Choroid plexus epithelial cell (primary cell): ENCODE measurements at regions not wholly inside any gene's neighbourhood (a gene's known extent, or its start where the extent isn't known, plus 50 kb on each side); places are given as distances from the start of the nearest gene placed in this dataset.

Experiments
- DNase-seq: peaks from one replicate; pipeline ENCODE4 v3.0.0-alpha.2; 2010; ENCODE audit warnings: low read depth
- H3K4me3 ChIP-seq: 2 replicates; pipeline ENCODE4 v1.5.1; 2011; ENCODE audit warnings: low read depth, mild to moderate bottlenecking, control low read depth, low read length, moderate library complexity
- TF ChIP-seq, protein P1 (sequence below): conservative IDR thresholded peaks from 2 replicates; pipeline ENCODE4 v1.5.1; 2011; ENCODE audit warnings: low read depth, mild to moderate bottlenecking, control low read depth, inconsistent platforms, low read length, moderate library complexity

DNA sequence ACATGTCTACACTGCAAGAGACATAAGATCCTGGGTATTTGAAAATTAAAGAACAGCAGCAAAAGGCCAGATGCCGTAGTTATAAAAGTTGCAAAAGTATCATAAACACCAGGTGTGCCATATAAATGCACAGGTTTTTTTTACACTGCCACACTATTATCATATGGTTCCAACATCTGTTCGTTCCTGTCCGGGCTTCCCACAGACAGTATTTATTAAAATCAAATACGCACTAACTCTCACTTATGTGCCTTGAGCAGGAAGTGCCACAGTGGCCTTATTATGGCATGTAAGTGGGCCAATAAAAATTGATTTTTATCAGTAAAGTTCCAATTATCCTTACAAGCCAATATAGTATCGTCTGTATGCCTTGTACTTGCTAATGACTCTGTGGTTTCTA lies 873.2 kb downstream of the RPA4 start:
- TF ChIP-seq, protein P1, sequence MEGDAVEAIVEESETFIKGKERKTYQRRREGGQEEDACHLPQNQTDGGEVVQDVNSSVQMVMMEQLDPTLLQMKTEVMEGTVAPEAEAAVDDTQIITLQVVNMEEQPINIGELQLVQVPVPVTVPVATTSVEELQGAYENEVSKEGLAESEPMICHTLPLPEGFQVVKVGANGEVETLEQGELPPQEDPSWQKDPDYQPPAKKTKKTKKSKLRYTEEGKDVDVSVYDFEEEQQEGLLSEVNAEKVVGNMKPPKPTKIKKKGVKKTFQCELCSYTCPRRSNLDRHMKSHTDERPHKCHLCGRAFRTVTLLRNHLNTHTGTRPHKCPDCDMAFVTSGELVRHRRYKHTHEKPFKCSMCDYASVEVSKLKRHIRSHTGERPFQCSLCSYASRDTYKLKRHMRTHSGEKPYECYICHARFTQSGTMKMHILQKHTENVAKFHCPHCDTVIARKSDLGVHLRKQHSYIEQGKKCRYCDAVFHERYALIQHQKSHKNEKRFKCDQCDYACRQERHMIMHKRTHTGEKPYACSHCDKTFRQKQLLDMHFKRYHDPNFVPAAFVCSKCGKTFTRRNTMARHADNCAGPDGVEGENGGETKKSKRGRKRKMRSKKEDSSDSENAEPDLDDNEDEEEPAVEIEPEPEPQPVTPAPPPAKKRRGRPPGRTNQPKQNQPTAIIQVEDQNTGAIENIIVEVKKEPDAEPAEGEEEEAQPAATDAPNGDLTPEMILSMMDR = no peak
- DNase-seq = no peak
- H3K4me3 ChIP-seq = no peak overlapping the region

DNA sequence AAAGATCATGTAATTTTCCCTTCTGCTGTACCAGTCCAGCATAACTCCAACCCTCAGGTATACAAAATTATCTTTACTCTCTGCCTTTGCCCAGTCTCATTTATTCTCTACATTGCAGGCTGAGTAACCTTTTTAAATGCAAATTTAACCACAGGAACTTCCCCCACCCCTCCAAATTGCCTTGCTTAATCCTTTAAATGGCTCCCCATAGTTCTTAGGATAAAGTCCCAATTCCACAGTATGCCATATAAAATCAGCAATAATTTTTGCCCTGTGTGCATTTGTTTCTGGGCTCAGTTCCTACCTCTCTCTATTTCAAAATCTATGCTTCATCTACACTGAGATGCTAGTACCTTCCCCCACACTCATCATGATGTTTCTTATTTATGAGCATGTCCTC lies 879.7 kb downstream of the RPA4 start:
- DNase-seq = no peak
- TF ChIP-seq, protein P1 = no peak

DNA sequence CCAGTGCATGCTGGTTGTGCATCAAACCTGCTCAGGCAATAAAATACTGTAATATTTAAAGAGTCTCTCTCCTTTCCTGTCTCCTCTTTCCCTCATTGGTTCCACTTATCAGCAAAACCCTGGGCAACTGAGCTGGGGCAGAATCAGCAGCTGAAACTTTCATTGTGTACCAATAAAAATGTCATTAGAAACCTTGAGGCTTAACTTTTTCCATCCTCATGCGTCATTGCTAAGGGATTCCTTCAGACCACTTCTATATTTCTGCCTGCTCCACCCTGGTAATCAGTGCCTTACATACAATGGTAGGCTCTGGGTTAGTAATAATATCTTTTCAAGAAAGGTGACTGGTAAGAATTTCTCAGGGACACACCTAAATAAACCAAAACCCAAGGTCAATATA lies 880.3 kb downstream of the RPA4 start:
- no peak overlapping the region for H3K4me3 ChIP-seq
- TF ChIP-seq, protein P1 = no peak
- no peak for DNase-seq

More for the DNA sequence above, 879.7 kb downstream of the RPA4 start:
- no peak overlapping the region for H3K4me3 ChIP-seq

DNA sequence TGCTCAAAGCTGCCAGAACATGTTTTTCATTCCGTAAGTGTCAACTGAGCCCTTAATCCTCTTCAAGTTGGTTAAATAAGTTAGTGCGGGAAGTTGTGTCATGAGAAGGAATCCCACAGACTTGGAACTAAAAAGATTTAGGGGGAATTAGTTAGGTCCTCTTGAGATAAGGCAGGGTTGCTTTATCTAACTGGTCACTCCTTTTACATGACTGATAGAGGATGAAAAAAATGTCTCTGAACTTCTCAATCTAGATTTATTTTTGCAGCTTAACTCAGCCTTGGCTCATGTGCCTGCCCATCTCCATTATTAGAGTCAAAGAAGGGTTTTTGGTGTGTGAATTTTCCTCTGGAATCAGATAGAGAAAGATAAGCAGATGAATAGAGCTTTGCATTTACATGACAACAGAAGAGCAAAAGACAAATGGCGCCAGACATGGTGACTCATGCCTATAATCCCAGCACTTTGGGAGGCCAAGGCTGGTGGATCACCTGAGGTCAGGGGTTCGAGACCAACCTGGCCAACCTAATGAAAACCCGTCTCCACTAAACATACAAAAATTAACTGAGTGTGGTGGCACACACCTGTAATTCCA lies 882.9 kb downstream of the RPA4 start:
- DNase-seq = no peak
- H3K4me3 ChIP-seq = no peak overlapping the region
- TF ChIP-seq, protein P1 = no peak

DNA sequence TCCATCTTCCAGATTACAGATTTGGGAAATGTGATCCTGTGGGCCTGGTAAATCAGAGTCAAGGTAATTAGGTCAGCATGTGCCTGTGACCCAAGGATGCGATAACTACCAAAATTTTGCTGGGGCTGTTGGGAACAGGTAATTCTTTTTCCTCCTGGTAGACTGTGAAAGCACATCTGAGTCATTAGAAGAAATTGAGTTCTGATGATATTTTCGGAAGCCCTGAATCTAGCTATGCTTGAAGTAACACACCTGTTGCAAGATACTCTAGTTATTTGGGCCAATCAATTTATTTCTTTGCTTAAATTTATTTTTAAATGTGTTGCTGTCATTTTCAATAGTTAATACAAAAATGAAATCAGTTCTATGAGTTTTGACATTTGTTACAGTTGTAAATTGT lies 903.6 kb downstream of the RPA4 start:
- DNase-seq = no peak
- H3K4me3 ChIP-seq = no peak overlapping the region
- TF ChIP-seq, protein P1 = no peak

DNA sequence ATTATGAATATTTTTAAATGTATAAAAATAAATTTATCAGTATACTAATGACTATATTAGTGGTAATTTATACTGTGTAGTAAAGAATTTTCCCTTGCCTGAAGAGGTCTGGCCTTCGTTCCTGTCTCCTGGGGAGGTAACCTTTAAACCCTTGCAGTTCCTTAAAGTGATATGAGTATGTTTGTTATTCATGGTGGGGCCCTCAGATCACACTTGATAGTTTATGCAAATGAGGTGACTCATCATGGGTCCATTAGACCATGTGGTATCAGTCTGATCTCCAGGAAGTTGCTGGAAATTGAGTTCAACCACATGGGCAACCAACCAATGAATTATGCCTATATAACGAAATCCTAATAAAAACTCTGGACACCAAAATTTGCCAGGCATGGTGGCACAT lies 904.1 kb downstream of the RPA4 start:
- no peak for DNase-seq
- no peak overlapping the region for H3K4me3 ChIP-seq
- TF ChIP-seq, protein P1 = no peak

DNA sequence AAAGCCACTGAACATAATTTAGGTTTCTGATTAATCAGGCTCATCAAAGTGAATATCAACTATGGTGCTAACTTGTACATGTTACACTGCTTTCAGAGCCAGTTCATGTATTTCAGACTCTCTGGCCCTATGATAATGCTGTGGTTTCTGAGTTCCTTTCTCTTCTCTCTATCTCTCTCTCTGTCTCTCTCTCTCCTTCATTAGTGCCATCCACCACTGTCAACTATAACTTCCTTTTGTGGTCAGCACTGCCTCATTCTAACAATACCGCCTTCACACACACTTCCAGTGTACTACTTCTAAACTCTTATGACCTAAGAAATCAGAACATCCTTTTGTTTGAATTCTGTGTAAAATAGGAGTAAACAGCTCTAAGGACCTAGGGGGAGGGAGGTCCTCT lies 907.1 kb downstream of the RPA4 start:
- DNase-seq = no peak
- TF ChIP-seq, protein P1 = no peak

More for the DNA sequence above, 907.1 kb downstream of the RPA4 start:
- H3K4me3 ChIP-seq = no peak overlapping the region
